Endothelial cell (in vitro differentiated cells): ENCODE measurements at regions not wholly inside any gene's neighbourhood (a gene's known extent, or its start where the extent isn't known, plus 50 kb on each side); places are given as distances from the start of the nearest gene placed in this dataset.
A peak's percentile ranks its signal among the peaks of the same experiment; 100 is the strongest.
"Not testable (repeated sequence)": the region's sequence is repeated elsewhere in the genome, so short reads cannot be mapped to it uniquely, and the experiment has no call there.

Experiments used
- DNase-seq: peaks from one replicate; pipeline ENCODE4 v3.0.0; 2021; ENCODE audit warnings: low spot score
- H3K27ac Mint-ChIP-seq: one replicate; pipeline ENCODE4 v1.8.0; 2021; ENCODE audit warnings: mixed read lengths, inconsistent platforms; ENCODE audit not compliant: unreplicated experiment
- H3K27me3 Mint-ChIP-seq: one replicate; pipeline ENCODE4 v1.8.0; 2021; ENCODE audit warnings: mild to moderate bottlenecking, moderate library complexity, mixed read lengths, inconsistent platforms; ENCODE audit not compliant: unreplicated experiment
- H3K36me3 Mint-ChIP-seq: one replicate; pipeline ENCODE4 v1.8.0; 2021; ENCODE audit warnings: mild to moderate bottlenecking, low read depth, mixed read lengths, inconsistent platforms; ENCODE audit not compliant: unreplicated experiment
- H3K4me1 Mint-ChIP-seq: one replicate; pipeline ENCODE4 v1.8.0; 2021; ENCODE audit warnings: mild to moderate bottlenecking, mixed read lengths, inconsistent platforms; ENCODE audit not compliant: unreplicated experiment
- H3K4me3 Mint-ChIP-seq: one replicate; pipeline ENCODE4 v1.8.0; 2021; ENCODE audit warnings: mild to moderate bottlenecking, mixed read lengths, inconsistent platforms; ENCODE audit not compliant: unreplicated experiment
- H3K9me3 Mint-ChIP-seq: one replicate; pipeline ENCODE4 v1.8.0; 2021; ENCODE audit warnings: mixed read lengths, inconsistent platforms; ENCODE audit not compliant: unreplicated experiment
- CTCF ChIP-seq: fragments of 200-600 bp; sonication (generic); IDR thresholded peaks from one replicate; pipeline ENCODE4 v1.5.0; 2021; ENCODE audit warnings: antibody characterized with exemption; ENCODE audit not compliant: unreplicated experiment

GRCh38 chrX:2631743-2632532, 59.2 kb upstream of the CD99 start:
- H3K4me1 Mint-ChIP-seq: peaks cover 2% of the 10 kb centered on the region
- no peak overlapping the region for H3K27ac Mint-ChIP-seq
- peaks cover 6% of the 10 kb centered on the region for H3K27me3 Mint-ChIP-seq
- peaks cover 16% of the 10 kb centered on the region for H3K9me3 Mint-ChIP-seq
- H3K36me3 Mint-ChIP-seq: peaks cover 58% of the 10 kb centered on the region
- no peak for TF ChIP-seq CTCF
- no peak for DNase-seq
- peak overlapping the region; percentile 1 for H3K4me3 Mint-ChIP-seq

GRCh38 chrX:2630935-2631742, 60.0 kb upstream of the CD99 start:
- not testable (repeated sequence) for DNase-seq, H3K27me3 Mint-ChIP-seq, H3K4me1 Mint-ChIP-seq
- peak overlapping the region; percentile 67 for H3K4me3 Mint-ChIP-seq
- H3K9me3 Mint-ChIP-seq: peaks cover 16% of the 10 kb centered on the region
- peaks cover 63% of the 10 kb centered on the region for H3K36me3 Mint-ChIP-seq
- peak overlapping the region; percentile 61 for H3K27ac Mint-ChIP-seq

GRCh38 chrX:2630008-2630934, 60.8 kb upstream of the CD99 start:
- Mint-ChIP-seq H3K36me3 (peaks cover 63% of the 10 kb centered on the region), H3K9me3 (peaks cover 16% of the 10 kb centered on the region), H3K27ac (peak overlapping the region; percentile 10), H3K4me3 (peak overlapping the region; percentile 67)
- not testable (repeated sequence) for DNase-seq, H3K4me1 Mint-ChIP-seq, H3K27me3 Mint-ChIP-seq

GRCh38 chrX:2629316-2630007, 61.6 kb upstream of the CD99 start:
- peaks cover 16% of the 10 kb centered on the region for H3K9me3 Mint-ChIP-seq

More at GRCh38 chrX:2629316-2630007, 61.6 kb upstream of the CD99 start:
- Mint-ChIP-seq H3K4me1 (peaks cover 2% of the 10 kb centered on the region), H3K4me3 (peak overlapping the region; percentile 61), H3K36me3 (peaks cover 63% of the 10 kb centered on the region), H3K27me3 (peaks cover 6% of the 10 kb centered on the region), H3K27ac (peak overlapping the region; percentile 83)
- no peak for DNase-seq
- TF ChIP-seq CTCF: no peak
